ENCODE measurements at regions not wholly inside any gene's neighbourhood (a gene's known extent, or its start where the extent isn't known, plus 50 kb on each side); places are given as distances from the start of the nearest gene placed in this dataset.

DNA sequence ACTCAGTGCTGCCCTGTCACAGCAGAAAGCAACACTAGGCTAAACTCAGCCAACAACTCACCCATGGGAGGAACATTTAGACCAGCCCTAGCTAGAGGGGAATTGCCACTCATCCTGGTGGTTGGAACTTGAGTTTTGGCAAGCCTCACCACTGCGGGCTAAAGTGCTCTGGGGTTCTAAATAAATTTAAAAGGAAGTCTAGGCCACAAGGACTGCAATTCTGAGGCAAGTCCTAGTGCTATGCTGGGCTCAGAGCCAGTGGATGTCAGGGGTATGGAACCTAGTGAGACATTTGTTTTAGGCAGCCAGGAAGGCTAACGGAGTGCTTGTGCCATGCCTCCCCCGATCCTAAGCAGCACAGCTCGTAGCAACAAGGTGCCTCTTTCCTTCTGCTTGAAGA is 78.0 kb downstream of the RGS13 start:
- DNase-seq (ENCODE audit: low read depth): peak; percentile 6

DNA sequence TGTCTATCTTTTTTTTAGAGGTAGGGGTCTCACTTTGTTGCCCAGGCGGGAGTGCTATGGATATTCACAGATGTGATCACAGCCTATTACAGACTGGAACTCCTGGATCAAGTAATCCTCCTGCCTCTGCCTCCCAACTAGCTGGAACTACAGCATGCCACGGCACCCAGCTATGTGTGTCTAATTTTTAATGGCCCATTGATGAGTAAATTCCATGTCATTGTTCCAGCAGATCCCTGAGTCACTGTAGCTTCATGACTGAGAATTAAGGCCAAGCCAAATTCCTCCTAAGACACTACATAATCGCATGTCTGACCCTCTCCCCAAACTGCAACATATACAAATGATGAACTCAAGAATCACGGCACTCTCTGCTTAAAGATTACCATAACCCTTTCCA is 84.2 kb upstream of the RGS2 start:
- DNase-seq (ENCODE audit: low read depth): no peak

DNA sequence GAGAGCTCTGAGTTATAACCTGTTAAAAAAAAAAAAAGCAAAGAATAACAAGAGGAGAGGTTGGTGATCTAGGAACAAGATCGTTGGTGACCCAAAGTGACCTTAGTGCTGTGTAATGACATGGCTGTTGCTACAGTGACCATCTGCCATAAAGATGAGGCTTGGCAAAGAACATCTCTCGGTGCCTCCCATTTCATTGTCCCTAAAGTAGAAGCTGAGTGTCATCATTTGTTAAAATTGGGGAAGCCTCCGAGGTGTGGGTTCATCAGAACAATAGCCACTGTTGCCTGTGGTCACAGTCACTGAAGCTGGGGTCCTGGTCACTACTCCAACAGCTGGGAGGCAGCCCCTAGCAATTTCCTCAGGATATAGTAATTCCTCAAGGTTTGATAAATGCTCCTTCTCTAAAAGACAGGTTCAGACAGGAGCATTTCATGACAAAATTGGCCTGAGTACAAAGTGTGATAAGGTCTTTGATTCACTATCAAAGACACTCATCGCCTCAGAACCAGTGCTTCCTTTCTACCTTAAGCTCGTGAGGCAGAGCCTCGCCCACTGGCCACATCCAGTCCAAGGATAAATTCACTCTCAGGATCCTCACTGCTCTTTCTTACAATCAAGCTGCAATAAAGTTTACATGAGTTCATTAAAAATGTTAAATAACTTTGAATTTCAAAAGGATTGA is 81.9 kb upstream of the RGS2 start:
- DNase-seq (ENCODE audit: low read depth): no peak

DNA sequence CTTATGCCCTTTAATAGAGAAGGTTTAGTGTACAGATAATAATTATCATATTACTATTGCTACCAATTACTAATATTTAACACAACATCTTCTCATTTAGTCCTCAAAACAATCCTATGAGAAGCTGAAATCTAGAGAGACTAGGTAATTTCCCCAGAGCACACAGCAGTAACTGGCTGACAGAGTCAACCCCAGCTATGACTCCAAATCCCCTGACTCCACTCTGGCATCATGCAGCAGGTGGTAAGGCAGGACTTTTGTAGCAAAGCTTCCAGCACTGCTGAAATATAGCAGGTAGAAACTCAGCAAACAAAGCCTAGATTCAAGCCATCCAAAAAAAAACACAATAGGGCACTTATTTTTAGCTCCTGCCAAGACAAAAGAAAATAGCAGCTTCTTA is 79.3 kb upstream of the RGS2 start:
- no peak for DNase-seq (ENCODE audit: low read depth)

DNA sequence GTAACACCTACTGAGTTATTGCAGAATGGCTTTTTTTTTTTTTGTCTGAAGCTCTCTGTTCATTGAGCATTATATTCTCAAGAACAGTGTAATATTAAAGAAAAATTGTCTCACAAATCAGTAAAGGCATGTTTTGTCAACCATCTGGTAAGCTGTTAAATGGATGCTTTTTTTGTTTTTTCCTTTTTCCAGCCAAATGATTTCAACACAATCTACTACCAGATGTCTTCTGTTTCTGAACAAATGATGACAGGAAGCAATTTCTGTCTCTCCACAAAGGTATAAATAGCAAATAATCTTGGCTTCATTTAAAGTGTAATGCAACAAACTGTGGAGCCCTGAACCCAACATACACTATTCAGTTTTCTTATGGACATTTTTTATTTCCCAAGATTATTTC is 78.6 kb upstream of the RGS2 start:
- DNase-seq (ENCODE audit: low read depth): no peak

DNA sequence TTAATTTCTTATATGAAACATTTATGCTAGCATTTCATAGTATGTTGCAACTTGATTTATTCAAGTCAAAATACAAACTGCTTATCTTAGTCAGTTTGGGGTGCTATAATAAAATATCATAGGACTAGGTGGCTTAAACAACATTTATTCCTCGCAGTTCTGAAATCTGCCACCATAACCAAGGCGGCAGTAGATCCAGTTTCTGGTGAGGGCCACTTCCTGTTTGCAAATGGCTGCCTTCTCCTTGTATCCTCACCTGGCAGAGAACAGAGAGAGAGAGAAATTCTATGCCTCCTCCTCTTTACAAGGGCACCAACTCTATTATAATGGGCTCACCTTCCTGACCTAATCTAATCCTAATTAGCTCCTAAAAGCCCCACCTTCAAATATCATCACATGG is 76.1 kb upstream of the RGS2 start:
- no peak for DNase-seq (ENCODE audit: low read depth)

DNA sequence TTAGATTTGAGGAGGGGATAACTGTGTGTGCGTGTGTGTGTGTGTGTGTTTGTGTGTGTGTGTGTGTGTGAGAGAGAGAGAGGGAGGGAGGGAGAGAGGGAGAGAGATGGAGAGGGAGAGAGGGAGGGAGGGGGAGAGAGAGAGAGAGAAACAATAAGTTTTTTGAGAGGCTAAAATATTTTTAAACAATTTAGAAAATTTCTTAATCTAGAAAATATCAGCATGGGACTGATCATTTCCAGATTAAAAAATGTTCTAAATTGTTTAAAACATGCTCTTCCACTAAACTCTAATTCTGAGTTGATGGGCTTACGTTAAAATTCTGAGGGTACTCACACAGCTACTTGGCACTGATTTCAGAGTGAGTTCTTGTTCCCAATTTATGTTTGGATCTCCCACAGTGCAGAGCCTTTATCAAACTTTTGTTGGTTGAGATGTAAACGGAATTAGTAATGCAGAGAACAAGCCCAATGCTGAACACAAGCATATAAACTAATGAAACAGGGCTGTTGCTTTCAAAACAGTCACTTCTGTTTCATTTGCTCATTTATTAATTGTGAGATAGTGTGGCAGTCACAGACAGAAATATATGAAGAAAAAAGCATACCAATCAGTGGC is 73.4 kb upstream of the RGS2 start:
- DNase-seq (ENCODE audit: low read depth): no peak

DNA sequence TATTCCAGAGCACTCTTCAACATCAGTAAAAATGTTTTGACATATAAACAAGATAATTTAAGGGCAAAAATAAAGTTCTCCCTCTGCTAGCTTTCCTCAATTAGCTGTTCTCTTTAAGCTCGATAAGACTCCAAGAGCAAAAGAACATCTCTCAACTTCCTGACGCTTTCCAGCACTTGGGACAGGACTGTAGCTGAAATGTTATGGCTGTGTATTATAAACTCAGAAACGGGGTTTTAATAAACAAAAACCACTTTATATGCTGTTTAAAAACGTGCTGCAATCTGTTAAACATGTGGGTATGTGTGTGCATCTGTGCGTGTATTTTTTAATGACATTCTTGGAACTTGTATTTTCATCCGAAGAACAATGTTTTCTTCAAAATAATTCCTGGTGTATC is 71.5 kb upstream of the RGS2 start:
- no peak for DNase-seq (ENCODE audit: low read depth)

DNA sequence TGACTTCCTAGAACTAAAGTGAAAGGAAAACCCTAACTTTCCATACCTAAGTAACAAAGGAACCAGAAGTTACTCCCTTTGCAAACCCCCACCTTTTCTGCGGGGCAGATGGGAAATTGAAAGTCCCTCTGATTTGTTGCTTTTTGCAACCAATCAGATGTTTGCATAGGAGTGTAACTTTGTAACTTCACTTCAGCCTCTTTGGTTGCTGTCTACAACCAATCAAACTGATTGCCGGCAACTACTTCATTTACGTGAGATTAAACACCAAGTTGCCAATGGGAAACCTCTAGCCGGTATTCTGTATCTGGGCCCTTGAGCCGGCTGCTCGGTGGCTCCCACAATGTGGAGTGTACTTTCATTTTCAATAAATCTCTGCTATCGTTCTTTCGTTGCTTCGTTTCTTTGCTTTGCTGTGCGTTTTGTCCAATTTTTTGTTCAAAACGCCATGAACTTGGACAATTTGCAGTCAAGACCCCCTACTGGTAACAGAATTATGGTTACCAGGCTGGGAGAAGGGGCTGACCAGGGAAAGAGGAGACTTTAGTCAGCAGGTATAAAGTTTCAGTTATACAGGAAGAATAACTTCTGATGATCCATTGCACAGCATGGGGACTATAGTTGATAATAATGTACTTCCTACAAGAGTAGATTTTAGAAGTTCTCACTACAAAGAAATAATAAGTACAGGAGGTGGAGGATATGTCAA is 69.2 kb upstream of the RGS2 start:
- DNase-seq (ENCODE audit: low read depth): no peak

DNA sequence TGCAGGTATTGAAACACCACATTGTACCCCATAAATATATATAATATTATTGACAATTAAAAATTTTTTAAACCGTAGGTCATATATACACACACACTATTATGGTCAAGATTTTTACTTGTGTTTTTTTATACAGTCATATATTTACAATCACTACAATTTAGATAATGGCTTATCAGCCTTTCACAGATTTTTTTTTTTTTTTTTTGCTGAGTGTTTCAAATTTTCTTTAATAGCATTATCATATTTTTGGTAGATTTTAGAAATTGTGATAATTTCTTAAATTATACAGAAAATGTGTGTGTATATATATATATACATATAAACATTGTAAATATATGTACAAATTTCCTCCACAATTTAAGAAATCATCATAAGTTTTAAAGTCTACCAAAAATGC is 68.6 kb upstream of the RGS2 start:
- DNase-seq (ENCODE audit: low read depth): no peak

DNA sequence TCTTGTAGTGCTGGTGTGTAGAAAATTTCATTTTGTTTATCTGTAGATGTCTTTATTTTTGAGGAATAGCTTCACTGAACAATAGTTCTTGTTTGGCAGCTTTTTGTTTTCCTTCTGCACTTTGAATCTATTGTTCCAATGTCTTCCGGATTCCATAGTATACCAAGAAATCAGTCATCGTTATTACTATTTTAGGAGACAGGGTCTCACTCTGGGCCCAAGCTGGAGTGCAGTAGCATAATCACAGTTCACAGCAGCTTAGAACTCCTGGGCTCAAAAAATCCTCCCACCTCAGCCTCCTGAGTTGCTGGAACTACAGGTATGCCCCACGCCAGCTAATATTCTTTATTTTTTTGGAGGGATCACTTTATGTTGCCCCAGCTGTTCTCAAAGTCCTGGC is 67.7 kb upstream of the RGS2 start:
- no peak for DNase-seq (ENCODE audit: low read depth)

DNA sequence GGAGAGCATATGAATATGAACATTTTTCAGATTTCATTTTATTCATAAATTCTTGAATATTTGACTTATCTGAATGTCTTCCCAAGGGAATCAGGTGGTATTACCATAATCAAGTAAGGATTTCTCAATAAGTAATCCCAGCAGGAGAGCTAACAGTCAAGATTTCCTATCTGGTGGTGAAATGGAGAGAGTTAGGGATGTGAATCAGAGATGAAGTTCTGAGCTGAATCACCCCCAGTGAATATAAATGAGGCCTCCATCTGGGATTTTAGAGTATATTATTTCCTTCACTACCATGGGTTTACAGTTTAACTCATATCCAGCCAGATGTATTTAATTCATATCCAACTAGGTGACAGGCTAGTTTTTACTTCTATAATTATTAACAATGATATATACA is 61.5 kb upstream of the RGS2 start:
- DNase-seq (ENCODE audit: low read depth): peak; percentile 52

DNA sequence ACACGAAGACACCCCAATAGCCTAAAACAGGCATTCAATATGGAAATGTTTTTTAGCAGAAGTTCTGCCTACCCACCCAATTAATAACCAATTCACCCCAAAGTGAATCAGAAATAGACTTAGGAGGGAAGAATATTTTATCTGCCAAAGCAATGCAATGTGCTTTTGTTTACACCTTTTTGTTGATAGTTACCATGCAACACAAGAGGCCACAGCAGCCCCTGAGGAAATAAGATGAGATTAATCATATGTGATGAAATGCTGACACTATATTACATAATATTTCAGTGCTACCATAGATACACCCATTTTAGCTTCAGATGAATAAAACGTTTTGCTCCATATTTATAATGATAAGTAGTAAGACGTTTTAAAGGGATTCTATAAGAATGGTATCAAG is 60.9 kb upstream of the RGS2 start:
- peak; percentile 16 for DNase-seq (ENCODE audit: low read depth)

DNA sequence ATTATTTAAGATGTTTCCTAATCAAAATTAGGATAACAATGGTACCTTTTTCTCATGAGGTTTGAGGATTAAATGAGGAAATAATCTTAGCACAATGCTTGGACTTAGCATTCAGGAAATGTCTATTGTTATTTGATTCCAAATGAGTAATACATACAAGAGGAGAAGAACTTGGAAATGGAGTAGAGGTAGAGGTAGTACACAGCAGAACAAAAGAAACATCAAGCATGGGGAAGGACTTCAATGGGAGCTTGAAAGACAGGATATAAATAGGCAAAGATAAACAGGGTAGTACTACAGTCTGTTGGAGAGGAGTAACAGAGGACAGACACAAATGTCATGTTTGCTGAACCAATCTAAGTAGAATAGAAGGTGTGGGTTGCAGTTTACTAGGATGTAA is 59.5 kb upstream of the RGS2 start:
- no peak for DNase-seq (ENCODE audit: low read depth)

DNA sequence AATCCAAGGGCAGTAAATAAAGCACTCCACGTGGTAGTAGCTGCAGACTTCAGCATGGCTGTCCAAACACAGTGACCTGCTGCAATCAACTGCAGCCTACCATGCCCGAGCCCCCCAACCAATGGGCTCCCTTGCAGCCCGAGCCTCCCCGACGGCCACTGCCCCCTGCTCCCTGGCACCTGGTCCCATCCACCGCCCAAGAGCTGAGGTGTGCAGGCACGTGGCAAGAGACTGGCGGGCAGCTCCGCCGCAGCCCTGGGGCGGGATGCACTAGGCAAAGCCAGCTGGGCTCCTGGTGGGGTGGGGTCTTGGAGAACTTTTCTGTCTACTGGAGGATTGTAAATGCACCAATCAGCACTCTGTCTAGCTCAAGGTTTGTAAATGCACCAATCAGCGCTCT is 57.6 kb upstream of the RGS2 start:
- no peak for DNase-seq (ENCODE audit: low read depth)

DNA sequence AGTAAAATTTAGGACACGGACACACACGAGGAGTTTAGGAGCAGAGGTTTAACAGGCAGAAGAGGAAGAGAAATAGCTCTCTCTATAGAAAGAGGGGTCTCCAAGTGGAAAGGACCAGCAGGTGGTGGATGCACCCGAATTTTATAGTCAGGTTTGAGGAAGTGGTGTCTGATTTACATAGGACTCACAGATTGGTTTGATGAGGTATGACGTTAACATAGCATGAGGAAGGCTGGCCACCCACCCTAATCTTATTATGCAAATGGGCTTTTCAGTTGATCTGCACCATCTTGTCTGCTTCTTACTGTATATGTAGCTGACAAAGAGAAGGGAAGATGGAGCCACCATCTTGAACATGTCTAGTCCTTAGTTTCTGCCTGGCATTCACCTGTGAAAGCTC is 52.5 kb upstream of the RGS2 start:
- no peak for DNase-seq (ENCODE audit: low read depth)

DNA sequence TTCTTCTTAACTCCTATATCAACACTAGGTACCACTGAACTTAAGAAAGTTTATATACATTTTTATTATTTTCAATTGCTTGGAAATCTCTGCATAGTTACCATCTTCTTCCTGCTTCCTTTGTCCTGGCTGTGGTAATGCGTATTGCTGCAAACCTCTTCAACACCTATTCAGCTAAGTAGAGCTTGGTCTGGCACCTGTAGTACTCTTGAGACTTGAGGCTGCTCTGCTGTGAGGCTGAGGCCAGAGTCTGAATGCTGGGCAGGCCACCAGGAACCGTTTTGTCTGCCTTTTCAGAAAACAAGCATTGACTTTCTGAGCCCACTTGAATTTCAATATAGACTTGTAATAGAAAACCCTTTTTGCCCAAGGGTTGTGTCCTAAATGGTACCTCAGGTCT is 52.0 kb upstream of the RGS2 start:
- DNase-seq (ENCODE audit: low read depth): no peak

DNA sequence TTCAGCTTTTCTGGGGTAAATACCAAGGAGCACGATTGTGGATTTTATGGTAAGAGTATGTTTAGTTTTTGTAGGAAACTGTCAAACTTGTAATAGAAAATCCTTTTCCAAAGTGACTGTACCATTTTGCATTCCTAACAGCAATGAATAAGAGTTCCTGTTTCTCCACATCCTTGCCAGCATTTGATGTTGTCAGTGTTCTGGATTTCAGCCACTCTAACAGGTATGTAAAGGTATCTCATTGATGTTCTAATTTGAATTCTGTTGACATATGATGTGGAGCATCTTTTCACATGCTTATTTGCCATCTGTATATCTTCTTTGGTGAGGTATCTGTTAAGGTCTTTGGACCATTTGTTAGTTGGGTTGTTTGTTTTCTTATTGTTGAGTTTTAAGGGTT is 50.3 kb upstream of the RGS2 start:
- DNase-seq (ENCODE audit: low read depth): no peak

Data from stromal cell of bone marrow (primary cell).